Suprapubic skin (tissue), 3 donors: ENCODE measurements at regions not wholly inside any gene's neighbourhood (a gene's known extent, or its start where the extent isn't known, plus 50 kb on each side); places are given as distances from the start of the nearest gene placed in this dataset.

ENCODE experiments used
- CTCF ChIP-seq, 2 donors: fragments of 200-600 bp in 1 of 2; fragments of 450-650 bp in 1 of 2; sonication (generic) in 1 of 2; IDR thresholded peaks; one replicate each; pipeline ENCODE4 v1.5.1; 2016 to 2019; ENCODE audit warnings: antibody characterized with exemption in 2 of 2, mild to moderate bottlenecking in 1 of 2, moderate library complexity in 1 of 2
- POLR2A ChIP-seq, 2 donors: fragments of 450-650 bp; IDR thresholded peaks; one replicate each; pipeline ENCODE4 v1.6.1; 2017; ENCODE audit warnings: antibody characterized with exemption in 2 of 2, mild to moderate bottlenecking in 2 of 2, moderate library complexity in 2 of 2

GRCh38 chr5:114822863-114823262 is 346.8 kb downstream of the TRIM36 start:
- TF ChIP-seq POLR2A (IDR thresholded peaks at IDR 0.05), result no peak
- no peak for TF ChIP-seq CTCF (IDR thresholded peaks at IDR 0.05)
